A673 (cell line): ENCODE measurements at regions not wholly inside any gene's neighbourhood (a gene's known extent, or its start where the extent isn't known, plus 50 kb on each side); places are given as distances from the start of the nearest gene placed in this dataset.

Experiments used
- EZH2 ChIP-seq: fragments of 200-600 bp; sonication (generic); IDR thresholded peaks from 2 replicates; pipeline ENCODE4 v1.6.1; 2017; ENCODE audit warnings: borderline replicate concordance, low read depth, mild to moderate bottlenecking, mixed read lengths, antibody characterized with exemption, low read length; ENCODE audit not compliant: poor library complexity, severe bottlenecking
- TF ChIP-seq, protein P1 (sequence below): fragments of 300-800, 200-600 bp; sonication (generic); conservative IDR thresholded peaks from 2 replicates; pipeline ENCODE4 v1.5.1; 2017; ENCODE audit warnings: low read depth, mild to moderate bottlenecking, antibody characterized with exemption, low read length, moderate library complexity, mixed read lengths

DNA sequence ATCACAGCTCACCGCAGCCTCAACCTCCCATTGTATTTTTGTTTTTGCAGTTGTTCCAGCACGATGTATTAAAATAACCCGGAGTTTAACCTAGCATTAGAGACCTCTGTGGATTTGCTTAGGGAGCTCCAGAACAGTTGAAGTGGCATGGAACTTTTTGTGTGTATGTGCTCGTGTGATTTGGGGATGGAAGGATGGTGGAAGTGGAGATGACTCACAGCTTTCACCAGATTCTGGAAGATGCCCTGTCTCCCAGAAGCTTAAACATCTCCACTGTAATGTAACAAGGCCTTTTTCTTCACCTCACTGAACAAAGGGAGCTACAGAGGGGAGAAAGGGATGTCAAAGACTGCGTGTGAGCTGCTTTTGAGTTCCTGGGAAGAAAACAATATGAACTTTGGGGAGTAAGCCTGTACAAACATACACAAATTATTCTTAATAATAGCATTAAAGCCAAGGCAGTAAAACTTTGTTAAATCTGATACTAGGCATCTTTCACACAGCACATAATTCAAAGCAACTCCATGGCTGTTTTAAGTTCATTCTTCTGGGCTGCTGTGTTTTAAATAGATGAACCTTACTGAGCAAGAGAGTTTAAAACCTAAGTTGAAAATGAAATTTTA lies 226.4 kb downstream of the ADAMTS15 start:
- TF ChIP-seq, protein P1, sequence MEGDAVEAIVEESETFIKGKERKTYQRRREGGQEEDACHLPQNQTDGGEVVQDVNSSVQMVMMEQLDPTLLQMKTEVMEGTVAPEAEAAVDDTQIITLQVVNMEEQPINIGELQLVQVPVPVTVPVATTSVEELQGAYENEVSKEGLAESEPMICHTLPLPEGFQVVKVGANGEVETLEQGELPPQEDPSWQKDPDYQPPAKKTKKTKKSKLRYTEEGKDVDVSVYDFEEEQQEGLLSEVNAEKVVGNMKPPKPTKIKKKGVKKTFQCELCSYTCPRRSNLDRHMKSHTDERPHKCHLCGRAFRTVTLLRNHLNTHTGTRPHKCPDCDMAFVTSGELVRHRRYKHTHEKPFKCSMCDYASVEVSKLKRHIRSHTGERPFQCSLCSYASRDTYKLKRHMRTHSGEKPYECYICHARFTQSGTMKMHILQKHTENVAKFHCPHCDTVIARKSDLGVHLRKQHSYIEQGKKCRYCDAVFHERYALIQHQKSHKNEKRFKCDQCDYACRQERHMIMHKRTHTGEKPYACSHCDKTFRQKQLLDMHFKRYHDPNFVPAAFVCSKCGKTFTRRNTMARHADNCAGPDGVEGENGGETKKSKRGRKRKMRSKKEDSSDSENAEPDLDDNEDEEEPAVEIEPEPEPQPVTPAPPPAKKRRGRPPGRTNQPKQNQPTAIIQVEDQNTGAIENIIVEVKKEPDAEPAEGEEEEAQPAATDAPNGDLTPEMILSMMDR = no peak
- no peak for TF ChIP-seq EZH2
